ENCODE measurements at regions not wholly inside any gene's neighbourhood (a gene's known extent, or its start where the extent isn't known, plus 50 kb on each side); places are given as distances from the start of the nearest gene placed in this dataset.

DNA sequence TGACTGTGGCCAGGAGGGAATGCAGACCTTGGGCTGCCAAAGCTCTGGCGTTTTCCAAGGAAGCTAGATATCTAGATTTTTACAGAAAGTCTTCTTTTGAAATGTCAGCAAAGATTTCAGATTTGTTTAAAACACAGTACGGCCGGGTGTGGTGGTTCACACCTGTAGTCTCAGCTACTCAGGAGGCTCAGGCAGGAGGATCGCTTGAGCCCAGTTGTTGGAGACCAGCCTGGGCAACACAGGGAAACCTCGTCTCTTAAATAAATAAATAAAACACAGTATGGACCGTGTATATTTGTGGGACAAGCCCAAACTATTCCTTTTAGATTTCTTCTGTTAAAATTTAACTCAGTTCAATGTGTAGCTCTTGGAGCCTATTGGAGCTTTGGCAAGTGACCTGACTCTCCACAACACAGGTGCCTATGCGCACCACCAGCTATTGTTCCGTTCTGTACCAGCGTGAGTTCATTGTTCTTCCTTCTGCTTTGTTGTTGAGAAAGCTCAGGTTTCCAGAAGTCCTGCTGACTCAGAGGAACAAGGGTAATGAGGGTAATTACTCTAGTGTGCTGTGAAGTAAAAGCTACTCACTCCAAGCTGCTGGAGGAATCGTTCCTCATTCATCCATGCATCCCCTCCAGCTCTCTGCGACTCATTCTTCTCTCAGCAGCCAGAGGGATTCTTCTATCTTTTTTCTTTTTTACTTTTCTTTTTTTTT, 73.1 kb upstream of the SLC6A6 start:
- DNase-seq = peak; percentile 83
- H3K27me3 ChIP-seq (ENCODE audit: control insufficient read depth, insufficient read depth, low read length) = no peaks in the 10 kb centered on the region; the same call in 1 of the 2 replicates
- H3K4me3 ChIP-seq (ENCODE audit: insufficient read depth, low read depth, low read length) = no peak overlapping the region
- no peaks in the 10 kb centered on the region for H3K36me3 ChIP-seq (replicated peaks; ENCODE audit: control insufficient read depth, insufficient read depth, low read length)

DNA sequence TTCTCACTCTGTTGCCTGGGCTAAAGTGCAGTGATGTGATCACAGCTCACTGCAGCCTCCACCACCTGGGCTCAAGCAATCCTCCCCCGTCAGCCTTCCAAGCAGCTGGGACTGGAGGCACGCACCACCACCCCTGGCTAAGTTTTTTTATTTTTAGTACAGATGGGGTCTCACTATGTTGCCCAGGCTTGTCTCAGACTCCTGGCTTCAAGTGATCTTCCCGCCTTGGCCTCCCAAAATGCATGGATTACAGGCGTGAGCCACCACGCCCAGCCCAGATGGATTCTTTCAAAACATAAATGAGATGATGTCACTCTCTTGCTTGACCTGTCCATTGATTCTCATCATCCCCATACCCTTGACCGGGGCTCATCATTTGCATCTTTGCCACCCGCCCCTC, 72.6 kb upstream of the SLC6A6 start:
- no peaks in the 10 kb centered on the region for H3K36me3 ChIP-seq (replicated peaks; ENCODE audit: control insufficient read depth, insufficient read depth, low read length)
- no peaks in the 10 kb centered on the region; the same call in 1 of the 2 replicates for H3K27me3 ChIP-seq (ENCODE audit: control insufficient read depth, insufficient read depth, low read length)
- no peak for DNase-seq
- H3K4me3 ChIP-seq (ENCODE audit: insufficient read depth, low read depth, low read length) = no peak overlapping the region

DNA sequence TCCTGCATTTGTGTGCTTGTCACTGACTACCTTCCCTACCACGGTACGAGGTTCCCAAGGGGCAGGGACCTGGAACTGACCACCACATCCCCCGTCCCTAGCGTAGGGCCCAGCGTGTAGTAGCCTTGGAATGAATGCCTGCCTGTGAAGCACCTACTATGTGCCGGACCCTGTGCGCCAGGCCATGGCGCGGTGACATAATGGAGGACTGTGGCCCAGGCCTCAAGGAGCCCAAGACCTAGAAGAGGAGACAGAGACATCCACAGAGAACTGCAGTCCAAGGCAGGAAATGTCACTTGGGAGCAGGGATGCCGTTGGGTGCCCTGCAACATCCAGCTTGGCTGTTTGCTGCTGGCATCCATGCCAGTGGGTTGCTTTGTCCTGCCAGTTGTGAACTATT, 71.9 kb upstream of the SLC6A6 start:
- DNase-seq = no peak
- Histone ChIP-seq H3K27me3 (ENCODE audit: control insufficient read depth, insufficient read depth, low read length) (no peaks in the 10 kb centered on the region; the same call in 1 of the 2 replicates), H3K36me3 (replicated peaks; ENCODE audit: control insufficient read depth, insufficient read depth, low read length) (no peaks in the 10 kb centered on the region), H3K4me3 (ENCODE audit: insufficient read depth, low read depth, low read length) (no peak overlapping the region)

DNA sequence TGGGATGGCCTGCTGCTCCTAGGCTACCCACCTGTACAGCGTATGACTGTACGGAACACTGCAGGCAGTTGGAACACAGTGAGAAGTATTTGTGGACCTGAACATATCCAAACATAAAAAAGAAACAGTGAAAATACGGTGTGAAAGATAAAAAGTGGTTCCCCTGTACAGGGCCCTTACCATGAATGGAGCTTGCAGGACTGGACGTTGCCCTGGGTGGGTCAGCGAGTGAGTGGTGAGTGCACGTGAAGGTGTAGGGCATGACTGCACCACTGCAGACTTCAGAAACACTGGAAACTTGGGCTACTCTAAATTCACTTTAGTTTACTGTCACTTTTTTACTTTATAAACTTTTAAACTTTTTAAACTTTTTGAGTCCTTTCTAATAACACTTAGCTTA, 71.2 kb upstream of the SLC6A6 start:
- Histone ChIP-seq H3K27me3 (ENCODE audit: control insufficient read depth, insufficient read depth, low read length) (no peaks in the 10 kb centered on the region; the same call in 1 of the 2 replicates), H3K4me3 (ENCODE audit: insufficient read depth, low read depth, low read length) (no peak overlapping the region), H3K36me3 (replicated peaks; ENCODE audit: control insufficient read depth, insufficient read depth, low read length) (no peaks in the 10 kb centered on the region)
- DNase-seq = no peak

DNA sequence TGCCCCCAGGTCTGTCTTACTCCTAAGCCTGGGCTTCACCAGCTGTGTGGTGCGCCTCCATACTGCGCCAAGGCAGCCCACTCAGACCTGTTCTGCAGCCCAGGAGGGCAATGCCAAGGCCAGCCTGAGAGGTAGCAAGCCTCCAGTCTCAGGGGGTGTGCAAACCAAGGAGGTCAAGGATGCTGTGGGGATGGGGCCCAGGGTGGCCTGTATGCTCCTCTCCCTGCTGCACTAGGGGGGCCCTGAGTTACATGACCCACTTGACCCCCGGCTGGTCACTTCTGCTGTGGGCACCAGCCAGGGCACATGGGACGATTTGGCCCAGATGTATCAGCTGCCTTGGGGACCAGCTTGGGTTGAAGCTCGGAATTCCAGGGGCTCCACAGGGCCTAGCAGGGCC, 70.0 kb upstream of the SLC6A6 start:
- H3K4me3 ChIP-seq (ENCODE audit: insufficient read depth, low read depth, low read length) = no peak overlapping the region
- DNase-seq = no peak
- no peaks in the 10 kb centered on the region; the same call in 1 of the 2 replicates for H3K27me3 ChIP-seq (ENCODE audit: control insufficient read depth, insufficient read depth, low read length)
- H3K36me3 ChIP-seq (replicated peaks; ENCODE audit: control insufficient read depth, insufficient read depth, low read length) = no peaks in the 10 kb centered on the region

DNA sequence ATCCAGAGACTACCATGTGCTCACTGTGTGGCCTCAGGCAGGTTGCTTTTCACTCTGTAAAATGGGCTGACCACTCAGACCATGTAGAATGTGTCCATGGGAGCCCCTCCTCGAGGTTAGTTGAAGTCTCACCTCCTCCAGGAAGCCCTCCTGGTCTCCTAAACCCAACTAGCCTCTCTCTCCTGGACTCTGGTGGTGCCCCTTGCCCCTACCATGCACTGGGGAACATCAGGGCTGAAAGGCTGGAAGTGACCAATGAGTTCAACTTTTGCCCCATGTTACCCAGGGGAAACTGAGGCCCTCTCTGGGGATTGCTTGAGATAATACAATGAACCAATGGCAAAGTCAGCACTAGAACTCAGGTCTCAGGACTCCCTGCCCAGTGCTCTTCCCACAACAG, 69.2 kb upstream of the SLC6A6 start:
- Histone ChIP-seq H3K36me3 (replicated peaks; ENCODE audit: control insufficient read depth, insufficient read depth, low read length) (no peaks in the 10 kb centered on the region), H3K27me3 (ENCODE audit: control insufficient read depth, insufficient read depth, low read length) (no peaks in the 10 kb centered on the region; the same call in 1 of the 2 replicates), H3K4me3 (ENCODE audit: insufficient read depth, low read depth, low read length) (no peak overlapping the region)
- DNase-seq = no peak

DNA sequence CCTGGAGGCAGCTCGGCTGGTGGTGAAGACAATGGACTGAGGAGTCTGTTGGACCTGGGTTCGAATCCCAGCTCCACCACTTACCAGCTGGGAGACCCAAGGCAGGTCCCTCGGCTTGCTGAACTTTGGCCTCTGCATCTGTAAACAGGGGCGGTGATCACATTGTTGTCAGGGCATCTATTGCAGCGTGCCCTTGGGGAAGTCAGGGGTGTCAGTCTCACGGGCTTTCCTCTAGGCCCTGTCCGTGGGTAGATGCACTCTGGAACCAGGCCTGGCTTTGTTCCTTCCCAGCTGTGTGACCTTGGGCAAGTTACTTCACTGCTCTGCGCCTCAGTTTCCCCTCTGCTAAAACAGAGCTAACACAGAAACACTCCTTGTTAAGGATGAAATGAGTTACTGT, 68.8 kb upstream of the SLC6A6 start:
- no peak for DNase-seq
- H3K36me3 ChIP-seq (replicated peaks; ENCODE audit: control insufficient read depth, insufficient read depth, low read length) = no peaks in the 10 kb centered on the region
- H3K27me3 ChIP-seq (ENCODE audit: control insufficient read depth, insufficient read depth, low read length) = no peaks in the 10 kb centered on the region; the same call in 1 of the 2 replicates
- H3K4me3 ChIP-seq (ENCODE audit: insufficient read depth, low read depth, low read length) = no peak overlapping the region

DNA sequence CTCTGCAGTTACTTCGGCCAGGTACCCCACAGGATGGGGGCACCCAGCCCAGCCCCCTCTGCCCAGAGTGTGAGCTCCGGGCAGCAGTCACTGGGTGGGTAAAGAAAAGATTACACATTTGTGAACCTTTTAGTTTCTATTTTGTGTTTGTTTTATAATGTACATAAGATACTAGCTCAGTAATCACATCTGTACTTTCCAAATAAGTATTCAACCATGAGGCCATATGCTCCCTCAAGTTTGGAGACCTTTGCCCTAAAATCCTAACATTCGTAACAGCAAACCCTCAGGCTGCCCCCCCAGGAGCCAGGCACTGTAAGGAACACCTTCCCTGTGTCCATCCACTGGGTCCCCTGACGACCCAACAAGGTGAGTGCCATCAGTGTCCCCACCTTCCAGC, 68.3 kb upstream of the SLC6A6 start:
- Histone ChIP-seq H3K27me3 (ENCODE audit: control insufficient read depth, insufficient read depth, low read length) (no peaks in the 10 kb centered on the region; the same call in 1 of the 2 replicates), H3K36me3 (replicated peaks; ENCODE audit: control insufficient read depth, insufficient read depth, low read length) (no peaks in the 10 kb centered on the region), H3K4me3 (ENCODE audit: insufficient read depth, low read depth, low read length) (no peak overlapping the region)
- no peak for DNase-seq

DNA sequence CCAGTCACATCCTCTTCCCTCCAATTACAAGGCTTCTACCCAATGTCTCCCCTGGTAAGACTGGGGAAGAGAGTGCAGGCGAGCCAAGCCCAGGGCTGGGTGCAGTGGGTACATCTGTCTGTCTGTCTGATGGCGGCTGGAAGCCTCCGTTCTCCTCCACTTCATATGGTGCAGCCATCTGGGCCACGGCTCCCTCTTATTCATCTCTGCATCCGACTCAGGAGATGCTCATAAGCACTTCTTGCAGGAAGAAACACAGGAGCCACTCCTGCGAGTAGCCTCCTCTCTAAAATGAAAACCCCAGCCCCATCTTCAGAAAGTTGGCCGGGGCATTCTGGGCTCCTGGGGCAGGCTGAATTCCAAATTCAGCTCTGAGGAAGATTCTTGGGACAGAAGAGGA, 67.5 kb upstream of the SLC6A6 start:
- no peak for DNase-seq
- no peaks in the 10 kb centered on the region for H3K36me3 ChIP-seq (replicated peaks; ENCODE audit: control insufficient read depth, insufficient read depth, low read length)
- H3K4me3 ChIP-seq (ENCODE audit: insufficient read depth, low read depth, low read length) = no peak overlapping the region
- H3K27me3 ChIP-seq (ENCODE audit: control insufficient read depth, insufficient read depth, low read length) = no peaks in the 10 kb centered on the region; the same call in 1 of the 2 replicates

DNA sequence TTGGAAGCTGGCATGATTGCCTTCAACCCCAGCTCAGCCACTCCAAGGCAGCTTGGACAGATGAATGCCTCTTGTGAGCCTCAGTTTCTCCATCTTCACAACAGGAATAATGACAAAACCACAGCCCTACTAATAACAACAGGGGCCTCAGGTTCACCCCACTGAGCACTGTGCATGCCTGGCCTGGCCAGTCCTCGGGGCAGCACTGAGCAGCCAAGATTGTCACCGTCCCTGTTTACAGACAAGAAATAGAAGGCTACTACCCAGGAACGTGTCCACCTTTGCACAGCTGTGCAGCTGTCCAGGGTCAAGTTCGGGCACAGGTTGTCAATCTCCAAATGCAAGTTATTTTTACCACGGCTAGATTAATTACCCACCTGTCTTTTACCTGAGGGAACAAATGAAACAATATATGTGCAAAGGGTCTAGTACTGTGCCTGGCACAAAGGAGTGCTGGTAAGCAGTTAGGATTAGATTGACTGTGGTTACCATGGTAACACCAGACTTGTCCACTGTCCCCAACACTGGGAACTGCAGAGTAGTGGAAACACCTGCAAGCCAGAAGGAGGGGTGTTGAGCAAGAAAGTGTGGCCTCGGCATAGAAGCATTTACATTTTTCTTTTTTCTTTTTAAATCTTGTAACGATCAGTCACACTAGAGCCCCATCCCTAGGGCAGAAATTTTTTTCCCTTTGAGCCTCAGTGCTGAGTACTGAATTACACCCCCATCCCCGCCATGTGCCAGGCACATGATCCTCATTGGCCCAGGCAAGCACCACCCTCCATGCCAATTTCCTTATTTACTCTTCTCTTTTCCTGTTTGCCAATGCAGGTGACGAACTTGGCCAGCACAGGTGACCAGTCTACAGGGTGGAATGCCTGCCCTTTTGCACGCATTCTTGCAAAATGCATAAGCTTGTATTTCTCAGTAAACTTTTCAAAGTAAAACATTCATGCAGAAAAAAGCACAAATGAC, 66.3 kb upstream of the SLC6A6 start:
- Histone ChIP-seq H3K36me3 (replicated peaks; ENCODE audit: control insufficient read depth, insufficient read depth, low read length) (no peaks in the 10 kb centered on the region), H3K27me3 (ENCODE audit: control insufficient read depth, insufficient read depth, low read length) (no peaks in the 10 kb centered on the region), H3K4me3 (ENCODE audit: insufficient read depth, low read depth, low read length) (no peak overlapping the region)
- DNase-seq = no peak

DNA sequence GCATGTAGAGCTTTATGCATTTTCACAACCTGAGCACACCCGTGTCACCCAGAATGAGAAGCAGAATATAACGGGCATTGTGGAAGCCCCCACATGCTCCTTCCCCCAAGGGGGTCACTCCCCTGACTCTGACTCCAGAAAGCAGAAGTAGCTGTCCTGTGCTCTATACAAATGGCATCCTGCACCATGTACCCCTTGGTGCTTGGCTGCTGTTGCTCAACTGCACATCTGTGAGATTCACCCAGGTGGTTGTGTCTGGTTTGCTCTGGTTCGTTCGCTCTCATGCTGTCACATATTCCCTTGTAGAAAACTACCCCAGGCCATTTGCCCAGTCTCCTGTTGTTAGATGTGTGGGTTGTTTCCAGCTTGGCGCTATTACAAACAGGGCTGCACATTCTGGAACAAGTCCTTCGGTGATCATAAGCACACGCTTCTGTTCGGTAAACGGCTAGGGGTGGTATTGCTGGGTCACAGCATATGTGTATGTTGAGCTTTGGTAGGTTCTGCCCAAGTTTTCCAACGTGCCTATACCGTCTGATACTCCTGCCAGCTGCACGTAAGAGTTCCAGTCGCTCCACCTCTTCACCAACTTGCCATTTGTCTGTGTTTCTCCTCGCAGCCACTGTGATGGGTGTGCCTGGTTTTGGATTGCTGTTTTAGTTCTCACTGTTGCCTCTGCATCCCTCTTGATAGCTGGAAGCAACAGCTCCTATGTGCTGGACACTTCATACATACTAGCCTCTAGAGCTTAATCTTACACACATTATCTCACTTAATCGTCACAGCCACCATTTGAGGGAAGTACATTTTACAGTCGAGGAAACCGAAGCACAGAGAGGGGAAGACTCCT, 65.4 kb upstream of the SLC6A6 start:
- Histone ChIP-seq H3K27me3 (ENCODE audit: control insufficient read depth, insufficient read depth, low read length) (no peaks in the 10 kb centered on the region), H3K36me3 (replicated peaks; ENCODE audit: control insufficient read depth, insufficient read depth, low read length) (no peaks in the 10 kb centered on the region), H3K4me3 (ENCODE audit: insufficient read depth, low read depth, low read length) (no peak overlapping the region)
- DNase-seq = no peak

DNA sequence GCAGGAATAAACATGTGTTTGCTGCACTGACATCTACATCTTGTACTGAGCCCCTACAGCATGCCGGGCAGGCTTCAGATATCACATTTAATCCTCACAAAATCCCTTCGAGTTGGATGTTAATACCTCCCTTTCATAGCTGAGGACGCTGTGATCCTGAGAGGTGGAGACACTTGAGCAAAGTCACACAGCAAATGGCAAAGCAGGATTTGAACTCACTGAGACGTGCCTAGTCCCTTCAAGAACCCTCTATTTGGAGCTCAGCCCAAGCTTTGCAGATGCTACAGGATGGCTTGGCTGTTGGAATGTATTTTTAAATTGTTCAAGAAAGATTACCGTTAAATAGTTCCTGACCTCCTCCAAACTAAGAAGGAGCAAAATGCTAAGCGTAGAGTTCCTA, 64.6 kb upstream of the SLC6A6 start:
- DNase-seq = no peak
- Histone ChIP-seq H3K27me3 (ENCODE audit: control insufficient read depth, insufficient read depth, low read length) (no peaks in the 10 kb centered on the region), H3K36me3 (replicated peaks; ENCODE audit: control insufficient read depth, insufficient read depth, low read length) (no peaks in the 10 kb centered on the region), H3K4me3 (ENCODE audit: insufficient read depth, low read depth, low read length) (no peak overlapping the region)

DNA sequence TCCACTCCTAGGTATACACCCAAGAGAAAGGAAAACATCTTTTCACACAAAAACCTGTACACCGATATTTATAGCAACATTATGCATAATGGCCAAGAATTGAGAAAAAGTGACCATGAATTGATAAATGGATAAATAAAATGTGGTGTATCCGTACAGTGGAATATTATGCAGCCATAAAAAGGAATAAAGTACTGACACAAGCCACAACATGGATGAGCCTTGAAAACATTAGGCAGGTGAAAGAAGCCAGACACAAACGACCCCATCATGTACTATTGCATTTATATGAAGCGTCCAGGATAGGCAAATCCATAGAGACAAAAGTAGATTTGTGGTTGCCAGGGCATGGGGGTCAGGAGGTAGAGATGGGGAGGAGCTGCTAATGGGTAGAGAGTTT, 64.2 kb upstream of the SLC6A6 start:
- Histone ChIP-seq H3K27me3 (ENCODE audit: control insufficient read depth, insufficient read depth, low read length) (no peaks in the 10 kb centered on the region), H3K4me3 (ENCODE audit: insufficient read depth, low read depth, low read length) (no peak overlapping the region), H3K36me3 (replicated peaks; ENCODE audit: control insufficient read depth, insufficient read depth, low read length) (no peaks in the 10 kb centered on the region)
- DNase-seq = no peak

DNA sequence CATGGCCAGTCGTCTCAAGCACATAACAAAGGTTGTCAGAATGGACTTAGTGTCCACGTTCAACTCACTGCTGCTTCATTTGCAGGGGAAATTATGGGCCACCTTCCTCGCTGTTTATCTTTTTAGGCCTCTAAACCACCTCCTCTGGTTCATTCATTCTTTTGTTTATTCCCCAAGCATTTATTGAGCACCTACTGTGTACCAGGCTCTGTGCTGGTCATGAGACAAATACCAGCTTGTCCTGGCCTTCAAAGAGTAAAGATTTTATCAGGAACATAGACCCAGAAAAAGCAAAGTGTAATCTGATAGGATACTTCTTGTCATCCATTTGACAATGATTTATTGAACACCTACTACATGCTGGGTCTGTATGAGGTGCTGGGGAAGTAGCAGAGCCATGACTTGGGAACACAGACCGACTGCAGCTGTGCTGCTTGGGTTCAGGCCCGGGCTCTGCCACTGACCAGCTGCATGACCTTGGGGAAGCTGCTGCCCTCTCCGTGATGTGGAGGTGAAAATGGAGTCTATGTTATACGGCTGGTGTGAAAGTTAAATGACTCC, 63.4 kb upstream of the SLC6A6 start:
- H3K27me3 ChIP-seq (ENCODE audit: control insufficient read depth, insufficient read depth, low read length) = no peaks in the 10 kb centered on the region
- H3K4me3 ChIP-seq (ENCODE audit: insufficient read depth, low read depth, low read length) = no peak overlapping the region

More for the DNA sequence above, 63.4 kb upstream of the SLC6A6 start:
- DNase-seq = no peak
- H3K36me3 ChIP-seq (replicated peaks; ENCODE audit: control insufficient read depth, insufficient read depth, low read length) = no peaks in the 10 kb centered on the region

Data from H7 (cell line).